A204.1 (cell line): ENCODE measurements at regions not wholly inside any gene's neighbourhood (a gene's known extent, or its start where the extent isn't known, plus 50 kb on each side); places are given as distances from the start of the nearest gene placed in this dataset.
"Not testable (repeated sequence)": the region's sequence is repeated elsewhere in the genome, so short reads cannot be mapped to it uniquely, and the experiment has no call there.

Experiments used
- FAIRE-seq: peaks from 2 replicates; lab custom pipeline; 2012; peaks lifted over from hg19 to GRCh38; lab: Jason Lieb, UNC

- peak; percentile 23 for FAIRE-seq
Observed at GRCh38 chr21:22292144-22292543, 1293.9 kb downstream of the NCAM2 start.

GRCh38 chr21:22297575-22297974 lies 1299.4 kb downstream of the NCAM2 start:
- no peak for FAIRE-seq

GRCh38 chr21:22311741-22312462 lies 1313.7 kb downstream of the NCAM2 start:
- no peak for FAIRE-seq

GRCh38 chr21:22314963-22315362 lies 1316.8 kb downstream of the NCAM2 start:
- FAIRE-seq = no peak

GRCh38 chr21:22319435-22319834 lies 1321.2 kb downstream of the NCAM2 start:
- FAIRE-seq = no peak

GRCh38 chr21:22342889-22343288 lies 1344.7 kb downstream of the NCAM2 start:
- FAIRE-seq = no peak

- no peak for FAIRE-seq
Observed at GRCh38 chr21:22343303-22343702, 1345.1 kb downstream of the NCAM2 start.

GRCh38 chr21:22343721-22344120 lies 1345.5 kb downstream of the NCAM2 start:
- FAIRE-seq = no peak

GRCh38 chr21:22345624-22346023 lies 1347.4 kb downstream of the NCAM2 start:
- no peak for FAIRE-seq

GRCh38 chr21:22346576-22346975 lies 1348.4 kb downstream of the NCAM2 start:
- FAIRE-seq = no peak

GRCh38 chr21:22351076-22351475 lies 1352.9 kb downstream of the NCAM2 start:
- no peak for FAIRE-seq

GRCh38 chr21:22352088-22352487 lies 1353.9 kb downstream of the NCAM2 start:
- no peak for FAIRE-seq

GRCh38 chr21:22355949-22356348 lies 1357.7 kb downstream of the NCAM2 start:
- no peak for FAIRE-seq

- FAIRE-seq = no peak
Observed at GRCh38 chr21:22356663-22357062, 1358.5 kb downstream of the NCAM2 start.

- FAIRE-seq = not testable (repeated sequence)
Observed at GRCh38 chr21:22359599-22359998, 1361.4 kb downstream of the NCAM2 start.

- FAIRE-seq = no peak
Observed at GRCh38 chr21:22363504-22363903, 1365.3 kb downstream of the NCAM2 start.

GRCh38 chr21:22364163-22364562 lies 1366.0 kb downstream of the NCAM2 start:
- no peak for FAIRE-seq

GRCh38 chr21:22374218-22374969 lies 1376.2 kb downstream of the NCAM2 start:
- FAIRE-seq = no peak

GRCh38 chr21:22377795-22378194 lies 1379.6 kb downstream of the NCAM2 start:
- FAIRE-seq = not testable (repeated sequence)

GRCh38 chr21:22393324-22393723 lies 1395.1 kb downstream of the NCAM2 start:
- FAIRE-seq = no peak

- no peak for FAIRE-seq
Observed at GRCh38 chr21:22395965-22396364, 1397.8 kb downstream of the NCAM2 start.

- FAIRE-seq = no peak
Observed at GRCh38 chr21:22399681-22400514, 1401.7 kb downstream of the NCAM2 start.

GRCh38 chr21:22409571-22409970 lies 1411.4 kb downstream of the NCAM2 start:
- no peak for FAIRE-seq
